ENCODE measurements at regions not wholly inside any gene's neighbourhood (a gene's known extent, or its start where the extent isn't known, plus 50 kb on each side); places are given as distances from the start of the nearest gene placed in this dataset.

GRCh38 chr1:229822026-229822425 is 196.0 kb downstream of the URB2 start:
- TF ChIP-seq, protein P1, sequence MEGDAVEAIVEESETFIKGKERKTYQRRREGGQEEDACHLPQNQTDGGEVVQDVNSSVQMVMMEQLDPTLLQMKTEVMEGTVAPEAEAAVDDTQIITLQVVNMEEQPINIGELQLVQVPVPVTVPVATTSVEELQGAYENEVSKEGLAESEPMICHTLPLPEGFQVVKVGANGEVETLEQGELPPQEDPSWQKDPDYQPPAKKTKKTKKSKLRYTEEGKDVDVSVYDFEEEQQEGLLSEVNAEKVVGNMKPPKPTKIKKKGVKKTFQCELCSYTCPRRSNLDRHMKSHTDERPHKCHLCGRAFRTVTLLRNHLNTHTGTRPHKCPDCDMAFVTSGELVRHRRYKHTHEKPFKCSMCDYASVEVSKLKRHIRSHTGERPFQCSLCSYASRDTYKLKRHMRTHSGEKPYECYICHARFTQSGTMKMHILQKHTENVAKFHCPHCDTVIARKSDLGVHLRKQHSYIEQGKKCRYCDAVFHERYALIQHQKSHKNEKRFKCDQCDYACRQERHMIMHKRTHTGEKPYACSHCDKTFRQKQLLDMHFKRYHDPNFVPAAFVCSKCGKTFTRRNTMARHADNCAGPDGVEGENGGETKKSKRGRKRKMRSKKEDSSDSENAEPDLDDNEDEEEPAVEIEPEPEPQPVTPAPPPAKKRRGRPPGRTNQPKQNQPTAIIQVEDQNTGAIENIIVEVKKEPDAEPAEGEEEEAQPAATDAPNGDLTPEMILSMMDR (IDR thresholded peaks at IDR 0.05), result no peak
- TF ChIP-seq POLR2A (IDR thresholded peaks at IDR 0.05) (no peak), POLR2AphosphoS5 (IDR thresholded peaks at IDR 0.05) (no peak)
